NB4 (cell line): ENCODE measurements at regions not wholly inside any gene's neighbourhood (a gene's known extent, or its start where the extent isn't known, plus 50 kb on each side); places are given as distances from the start of the nearest gene placed in this dataset.

ENCODE experiments used
- CTCF ChIP-seq: IDR thresholded peaks from one replicate; pipeline ENCODE4 v1.5.1; 2012; ENCODE audit warnings: low read depth, low read length
- POLR2A ChIP-seq: IDR thresholded peaks from 2 replicates; pipeline ENCODE4 v1.6.1; 2011; ENCODE audit warnings: mild to moderate bottlenecking; ENCODE audit not compliant: insufficient read length; ENCODE audit errors: extremely low read depth

- TF ChIP-seq CTCF (no peak), POLR2A (no peak)
These were observed 78.9 kb downstream of the MICALL2 start for GRCh38 chr7:1380231-1380815.
